Type B pancreatic cell (in vitro differentiated cells): ENCODE measurements at regions not wholly inside any gene's neighbourhood (a gene's known extent, or its start where the extent isn't known, plus 50 kb on each side); places are given as distances from the start of the nearest gene placed in this dataset.

Experiments used
- DNase-seq: peaks from one replicate; pipeline ENCODE4 v3.0.0; 2021; ENCODE audit warnings: mixed read lengths; ENCODE audit not compliant: unreplicated experiment; ENCODE audit errors: extremely low spot score
- H3K27ac Mint-ChIP-seq: 2 replicates; pipeline ENCODE4 v1.8.0; 2021; ENCODE audit warnings: mild to moderate bottlenecking, mixed read lengths
- H3K27me3 Mint-ChIP-seq: 2 replicates; pipeline ENCODE4 v1.8.0; 2021; ENCODE audit warnings: mixed read lengths
- H3K36me3 Mint-ChIP-seq: 2 replicates; pipeline ENCODE4 v1.8.0; 2021; ENCODE audit warnings: mixed read lengths
- H3K4me1 Mint-ChIP-seq: one replicate; pipeline ENCODE4 v1.8.0; 2021; ENCODE audit warnings: mixed read lengths; ENCODE audit not compliant: unreplicated experiment
- H3K4me3 Mint-ChIP-seq: 2 replicates; pipeline ENCODE4 v1.8.0; 2021; ENCODE audit warnings: mild to moderate bottlenecking, mixed read lengths
- H3K9me3 Mint-ChIP-seq: 2 replicates; pipeline ENCODE4 v1.8.0; 2021; ENCODE audit warnings: mixed read lengths
- CTCF ChIP-seq: fragments of 200-600 bp; sonication (generic); conservative IDR thresholded peaks from 2 replicates; pipeline ENCODE4 v1.5.0; 2021; ENCODE audit warnings: antibody characterized with exemption, mild to moderate bottlenecking

GRCh38 chr17:79374087-79374689 is 236.7 kb downstream of the RBFOX3 start:
- no peaks in the 10 kb centered on the region for H3K36me3 Mint-ChIP-seq
- H3K9me3 Mint-ChIP-seq = no peaks in the 10 kb centered on the region
- H3K4me3 Mint-ChIP-seq = no peak overlapping the region
- no peak for DNase-seq
- H3K27ac Mint-ChIP-seq = no peak overlapping the region
- no peak for TF ChIP-seq CTCF
- peaks cover 57% of the 10 kb centered on the region for H3K27me3 Mint-ChIP-seq
- H3K4me1 Mint-ChIP-seq = peaks cover 4% of the 10 kb centered on the region

GRCh38 chr17:79372470-79373238 is 238.2 kb downstream of the RBFOX3 start:
- H3K27me3 Mint-ChIP-seq = peaks cover 56% of the 10 kb centered on the region
- no peak overlapping the region for H3K27ac Mint-ChIP-seq
- H3K4me1 Mint-ChIP-seq = peaks cover 4% of the 10 kb centered on the region
- H3K36me3 Mint-ChIP-seq = no peaks in the 10 kb centered on the region
- no peak for TF ChIP-seq CTCF
- DNase-seq = no peak
- H3K4me3 Mint-ChIP-seq = no peak overlapping the region
- H3K9me3 Mint-ChIP-seq = no peaks in the 10 kb centered on the region

GRCh38 chr17:79371984-79372383 is 238.9 kb downstream of the RBFOX3 start:
- TF ChIP-seq CTCF = no peak
- H3K27me3 Mint-ChIP-seq = peaks cover 57% of the 10 kb centered on the region
- H3K36me3 Mint-ChIP-seq = no peaks in the 10 kb centered on the region

GRCh38 chr17:79370594-79370993 is 240.3 kb downstream of the RBFOX3 start:
- Mint-ChIP-seq H3K27ac (no peak overlapping the region), H3K36me3 (no peaks in the 10 kb centered on the region), H3K9me3 (no peaks in the 10 kb centered on the region), H3K4me3 (no peak overlapping the region), H3K4me1 (peaks cover 13% of the 10 kb centered on the region), H3K27me3 (peaks cover 55% of the 10 kb centered on the region)
- no peak for DNase-seq
- TF ChIP-seq CTCF = no peak

More at GRCh38 chr17:79371984-79372383, 238.9 kb downstream of the RBFOX3 start:
- Mint-ChIP-seq H3K9me3 (no peaks in the 10 kb centered on the region), H3K4me3 (no peak overlapping the region), H3K4me1 (peaks cover 4% of the 10 kb centered on the region), H3K27ac (no peak overlapping the region)
- no peak for DNase-seq

GRCh38 chr17:79370126-79370525 is 240.7 kb downstream of the RBFOX3 start:
- peaks cover 56% of the 10 kb centered on the region for H3K27me3 Mint-ChIP-seq
- H3K9me3 Mint-ChIP-seq = no peaks in the 10 kb centered on the region
- H3K4me3 Mint-ChIP-seq = no peak overlapping the region

More at GRCh38 chr17:79370126-79370525, 240.7 kb downstream of the RBFOX3 start:
- DNase-seq = no peak
- H3K4me1 Mint-ChIP-seq = peaks cover 14% of the 10 kb centered on the region
- H3K36me3 Mint-ChIP-seq = no peaks in the 10 kb centered on the region
- no peak overlapping the region for H3K27ac Mint-ChIP-seq
- TF ChIP-seq CTCF = no peak
